Activated T-helper 9 cell treated with anti-CD3 and anti-CD28 coated beads, Interleukin-2, amount 50 U/mL, for 16 hours (primary cell): ENCODE measurements at regions not wholly inside any gene's neighbourhood (a gene's known extent, or its start where the extent isn't known, plus 50 kb on each side); places are given as distances from the start of the nearest gene placed in this dataset.
"Not testable (repeated sequence)": the region's sequence is repeated elsewhere in the genome, so short reads cannot be mapped to it uniquely, and the experiment has no call there.

Experiments used
- DNase-seq: peaks from one replicate; pipeline ENCODE4 v3.0.0-alpha.2; 2020; ENCODE audit warnings: low read depth

- no peak for DNase-seq
Measured at GRCh38 chr12:88753707-88754106, 173.4 kb upstream of the KITLG start.

GRCh38 chr12:88753066-88753465, 172.8 kb upstream of the KITLG start:
- no peak for DNase-seq

- DNase-seq = no peak
Measured at GRCh38 chr12:88752183-88752582, 171.9 kb upstream of the KITLG start.

GRCh38 chr12:88750867-88751543, 170.7 kb upstream of the KITLG start:
- DNase-seq = no peak

GRCh38 chr12:88746386-88746785, 166.1 kb upstream of the KITLG start:
- no peak for DNase-seq

GRCh38 chr12:88743946-88744685, 163.8 kb upstream of the KITLG start:
- DNase-seq = no peak

GRCh38 chr12:88737838-88738472, 157.7 kb upstream of the KITLG start:
- no peak for DNase-seq

- DNase-seq = no peak
Measured at GRCh38 chr12:88736031-88736430, 155.8 kb upstream of the KITLG start.

- DNase-seq = no peak
Measured at GRCh38 chr12:88733008-88733407, 152.7 kb upstream of the KITLG start.

GRCh38 chr12:88729196-88729595, 148.9 kb upstream of the KITLG start:
- DNase-seq = no peak

GRCh38 chr12:88726806-88727720, 146.8 kb upstream of the KITLG start:
- DNase-seq = no peak

GRCh38 chr12:88725592-88726143, 145.4 kb upstream of the KITLG start:
- no peak for DNase-seq

- DNase-seq = no peak
Measured at GRCh38 chr12:88723219-88723618, 142.9 kb upstream of the KITLG start.

- DNase-seq = no peak
Measured at GRCh38 chr12:88720785-88721650, 140.7 kb upstream of the KITLG start.

GRCh38 chr12:88720231-88720630, 140.0 kb upstream of the KITLG start:
- no peak for DNase-seq

GRCh38 chr12:88717188-88717587, 136.9 kb upstream of the KITLG start:
- DNase-seq = no peak

- DNase-seq = no peak
Measured at GRCh38 chr12:88716240-88716639, 136.0 kb upstream of the KITLG start.

- no peak for DNase-seq
Measured at GRCh38 chr12:88715673-88716072, 135.4 kb upstream of the KITLG start.

- not testable (repeated sequence) for DNase-seq
Measured at GRCh38 chr12:88714263-88714882, 134.1 kb upstream of the KITLG start.

- DNase-seq = no peak
Measured at GRCh38 chr12:88707800-88708199, 127.5 kb upstream of the KITLG start.
